ENCODE measurements at regions not wholly inside any gene's neighbourhood (a gene's known extent, or its start where the extent isn't known, plus 50 kb on each side); places are given as distances from the start of the nearest gene placed in this dataset.

GRCh38 chr6:51550243-51550642, 537.2 kb downstream of the PKHD1 start (continued):
- no peak for TF ChIP-seq ZBTB34 (CRISPR knock-in tag; IDR thresholded peaks at IDR 0.05)
- TF ChIP-seq ZGPAT (CRISPR knock-in tag; IDR thresholded peaks at IDR 0.05), result no peak

GRCh38 chr6:51552435-51552834, 535.0 kb downstream of the PKHD1 start:
- CTCF ChIA-PET (ENCODE audit: low intra/inter-chr PET ratio, low total read pairs), result no interaction called here
- no TSS peak for BruUV-seq (replicated peaks)
- TF ChIP-seq ZNF768 (CRISPR knock-in tag; IDR thresholded peaks at IDR 0.05) (no peak), ATF6 (CRISPR knock-in tag; conservative IDR thresholded peaks at IDR 0.05) (no peak), HES4 (CRISPR knock-in tag; IDR thresholded peaks at IDR 0.05; ENCODE audit: borderline replicate concordance) (no peak), ISX (CRISPR knock-in tag; conservative IDR thresholded peaks at IDR 0.05) (no peak), ZNF207 (IDR thresholded peaks at IDR 0.05; ENCODE audit: borderline replicate concordance) (no peak), FOXJ3 (CRISPR knock-in tag; IDR thresholded peaks at IDR 0.05; ENCODE audit: borderline replicate concordance) (no peak), MTF1 (CRISPR knock-in tag; IDR thresholded peaks at IDR 0.05) (no peak), ZFP36L2 (CRISPR knock-in tag; IDR thresholded peaks at IDR 0.05) (no peak), BCL3 (CRISPR knock-in tag; IDR thresholded peaks at IDR 0.05) (no peak), SKIL (CRISPR knock-in tag; IDR thresholded peaks at IDR 0.05; ENCODE audit: borderline replicate concordance) (no peak), ZBTB44 (CRISPR knock-in tag; IDR thresholded peaks at IDR 0.05) (no peak), HOXA9 (CRISPR knock-in tag; IDR thresholded peaks at IDR 0.05; ENCODE audit: borderline replicate concordance) (no peak)

More at GRCh38 chr6:51552435-51552834, 535.0 kb downstream of the PKHD1 start:
- Histone ChIP-seq H3K4me3 (replicated peaks in 1 of 3; ENCODE audit: insufficient read depth in 1 of 3, low read depth in 2 of 3, low read length in 3 of 3) (no peak overlapping the region), H3K4me1 (ENCODE audit: insufficient read depth, low read length) (no peaks in the 10 kb centered on the region), H3K9me3 (ENCODE audit: low read length) (no peaks in the 10 kb centered on the region), H2AFZ (ENCODE audit: low read length) (no peak overlapping the region), H3K9ac (ENCODE audit: insufficient read depth, low read depth, low read length) (no peak overlapping the region), H3K4me2 (ENCODE audit: low read depth, low read length) (no peak overlapping the region), H4K20me1 (ENCODE audit: insufficient read depth, low read length) (no peaks in the 10 kb centered on the region), H3K79me2 (ENCODE audit: insufficient read depth, low read length) (no peaks in the 10 kb centered on the region), H3K36me3 (replicated peaks in 1 of 2; ENCODE audit: control insufficient read depth in 1 of 2, insufficient read depth in 2 of 2, low read length in 2 of 2) (no peaks in the 10 kb centered on the region), H3K27ac (ENCODE audit: extremely low read length, insufficient read depth, low read length) (no peak overlapping the region), H3K27me3 (ENCODE audit: control insufficient read depth in 1 of 2, insufficient read depth in 2 of 2, low read length in 2 of 2) (no peaks in the 10 kb centered on the region)
- no peak for FAIRE-seq
- no peak for ATAC-seq
- DNase-seq (ENCODE audit: low spot score), result no peak
- WGBS (ENCODE audit: low lambda C conversion rate), result 12% methylated on average over 3 of the region's 3 CpGs
- POLR2A ChIA-PET, result no interaction called here
- in situ Hi-C loops (cut with HindIII; ENCODE audit: extremely low pct_ligation_motif_present, low pct_unique_long_range_greater_than_20kb) (no loop called here), intact Hi-C loops (cut with micrococcal nuclease; ENCODE audit: unreplicated experiment) (loop anchor here (10.0 kb wide), 1 partner anchor 292 kb away; no protein-coding TSS in a partner anchor)
